GM13977 (cell line): ENCODE measurements at regions not wholly inside any gene's neighbourhood (a gene's known extent, or its start where the extent isn't known, plus 50 kb on each side); places are given as distances from the start of the nearest gene placed in this dataset.

Experiments used
- DNase-seq: peaks from one replicate; pipeline ENCODE4 v3.0.0; 2012; ENCODE audit warnings: low spot score
- in situ Hi-C: fragments of 300-500 bp; cut with MboI; formaldehyde crosslinking; loops from one replicate; pipeline ENCODE4 v1.12.0; 2022; ENCODE audit warnings: low sequenced_read_pairs, low pct_unique_long_range_greater_than_20kb, mixed read lengths, inconsistent platforms; ENCODE audit not compliant: unreplicated experiment
- TF ChIP-seq, protein P1 (sequence below): IDR thresholded peaks from 2 replicates; pipeline ENCODE4 v1.5.1; 2012; ENCODE audit warnings: mild to moderate bottlenecking, control low read depth; ENCODE audit not compliant: insufficient read depth; ENCODE audit errors: extremely low read depth, missing control alignments

DNA sequence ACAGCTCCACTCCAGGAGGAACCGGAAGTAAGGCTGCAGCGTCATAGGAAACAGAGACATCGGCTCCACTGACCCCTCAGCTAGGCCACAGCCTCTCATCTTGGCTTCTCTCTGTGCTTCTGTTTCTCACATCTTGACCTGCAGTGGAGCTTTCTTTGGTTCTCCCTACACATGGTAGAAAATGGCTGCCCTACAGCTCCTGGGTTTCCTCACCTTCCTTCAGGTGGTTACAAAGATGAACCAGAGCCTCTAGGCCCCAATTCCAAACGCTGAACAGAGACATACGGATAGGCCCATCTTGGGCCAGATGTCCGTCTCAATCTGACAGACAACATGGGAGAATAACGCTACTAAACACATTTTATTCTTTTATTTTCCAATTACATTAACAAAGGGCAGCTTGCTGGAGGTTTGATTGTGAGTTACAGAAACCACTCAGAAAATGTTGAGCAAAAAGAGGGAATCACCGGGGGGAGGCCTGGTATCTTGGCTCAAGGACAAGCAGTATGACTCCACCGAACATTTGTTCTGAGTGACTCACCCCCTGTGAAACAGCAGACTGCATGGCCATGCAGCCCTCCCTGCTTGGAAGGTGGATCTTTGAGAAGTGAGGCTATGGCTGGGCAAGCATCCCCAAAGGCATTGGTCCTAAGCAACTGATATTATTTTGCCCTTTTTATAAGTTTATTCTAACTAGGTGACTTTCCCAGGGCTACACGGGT is 303.5 kb downstream of the CDCA7 start:
- no peak for DNase-seq
- TF ChIP-seq, protein P1, sequence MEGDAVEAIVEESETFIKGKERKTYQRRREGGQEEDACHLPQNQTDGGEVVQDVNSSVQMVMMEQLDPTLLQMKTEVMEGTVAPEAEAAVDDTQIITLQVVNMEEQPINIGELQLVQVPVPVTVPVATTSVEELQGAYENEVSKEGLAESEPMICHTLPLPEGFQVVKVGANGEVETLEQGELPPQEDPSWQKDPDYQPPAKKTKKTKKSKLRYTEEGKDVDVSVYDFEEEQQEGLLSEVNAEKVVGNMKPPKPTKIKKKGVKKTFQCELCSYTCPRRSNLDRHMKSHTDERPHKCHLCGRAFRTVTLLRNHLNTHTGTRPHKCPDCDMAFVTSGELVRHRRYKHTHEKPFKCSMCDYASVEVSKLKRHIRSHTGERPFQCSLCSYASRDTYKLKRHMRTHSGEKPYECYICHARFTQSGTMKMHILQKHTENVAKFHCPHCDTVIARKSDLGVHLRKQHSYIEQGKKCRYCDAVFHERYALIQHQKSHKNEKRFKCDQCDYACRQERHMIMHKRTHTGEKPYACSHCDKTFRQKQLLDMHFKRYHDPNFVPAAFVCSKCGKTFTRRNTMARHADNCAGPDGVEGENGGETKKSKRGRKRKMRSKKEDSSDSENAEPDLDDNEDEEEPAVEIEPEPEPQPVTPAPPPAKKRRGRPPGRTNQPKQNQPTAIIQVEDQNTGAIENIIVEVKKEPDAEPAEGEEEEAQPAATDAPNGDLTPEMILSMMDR: no peak
- in situ Hi-C loops: no loop called here

- TF ChIP-seq, protein P1: no peak
- in situ Hi-C loops: no loop called here
- no peak for DNase-seq
Measured at GRCh38 chr2:173658946-173659371, 304.3 kb downstream of the CDCA7 start.

- no peak for DNase-seq
- in situ Hi-C loops: no loop called here
- TF ChIP-seq, protein P1: no peak
Measured at GRCh38 chr2:173659509-173659908, 304.8 kb downstream of the CDCA7 start.

GRCh38 chr2:173661586-173661985 is 303.6 kb downstream of the SP3 start:
- in situ Hi-C loops: no loop called here
- DNase-seq: no peak

DNA sequence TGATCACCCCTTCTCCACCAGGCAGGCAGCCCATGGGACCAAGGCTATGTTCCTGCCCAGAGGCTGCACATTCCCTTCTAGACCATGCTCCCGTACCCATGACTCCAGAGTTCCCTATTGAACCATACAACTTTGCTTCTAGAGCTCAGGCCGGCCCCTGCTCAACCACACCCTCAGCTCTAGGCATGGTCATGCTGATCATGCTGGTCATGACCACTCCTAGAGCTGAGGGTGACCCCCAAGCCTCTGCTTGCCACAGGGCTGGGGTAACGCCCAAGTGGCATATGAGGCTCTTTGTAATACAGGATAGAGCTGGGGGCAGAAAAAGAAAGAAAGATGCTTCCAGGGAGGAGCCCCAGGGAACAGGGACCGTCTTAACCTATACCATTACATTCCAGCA is 301.8 kb downstream of the SP3 start:
- in situ Hi-C loops: no loop called here
- no peak for DNase-seq
- TF ChIP-seq, protein P1: no peak

More at GRCh38 chr2:173661586-173661985, 303.6 kb downstream of the SP3 start:
- TF ChIP-seq, protein P1: no peak

- in situ Hi-C loops: no loop called here
- DNase-seq: no peak
- TF ChIP-seq, protein P1: no peak
Measured at GRCh38 chr2:173663835-173664512, 301.2 kb downstream of the SP3 start.
